ENCODE measurements at regions not wholly inside any gene's neighbourhood (a gene's known extent, or its start where the extent isn't known, plus 50 kb on each side); places are given as distances from the start of the nearest gene placed in this dataset.

DNA sequence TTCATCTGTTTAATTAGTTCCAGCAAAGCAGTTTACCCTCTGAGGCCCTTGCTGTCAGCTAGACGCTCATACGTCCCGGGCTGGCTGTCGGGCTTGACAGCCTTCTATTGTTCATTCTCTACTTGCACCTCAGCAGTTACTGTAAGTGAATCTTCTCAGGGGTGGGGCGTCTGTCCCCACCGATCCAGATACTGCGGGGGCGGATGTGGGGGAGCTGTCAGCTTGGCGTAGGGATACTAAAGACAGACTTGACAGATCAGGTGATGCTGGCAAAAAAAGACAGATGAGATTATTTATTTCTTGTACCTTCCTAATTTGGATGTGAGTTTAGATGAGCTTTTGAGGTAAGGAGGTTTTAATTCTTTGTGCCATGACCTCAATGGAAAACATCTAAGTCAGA, 315.3 kb downstream of the NR2F2 start (continued):
- TF ChIP-seq SMARCC2 (IDR thresholded peaks at IDR 0.05) (no peak), ZNF333 (CRISPR knock-in tag; IDR thresholded peaks at IDR 0.05; ENCODE audit: borderline replicate concordance) (no peak), ARHGAP35 (CRISPR knock-in tag; IDR thresholded peaks at IDR 0.05; ENCODE audit: borderline replicate concordance) (no peak)

- no TSS peak for BruUV-seq (replicated peaks)
- Histone ChIP-seq H4K20me1 (ENCODE audit: insufficient read depth, low read length) (no peaks in the 10 kb centered on the region), H3K4me2 (ENCODE audit: low read depth, low read length) (no peak overlapping the region), H3K9me3 (ENCODE audit: low read length) (no peaks in the 10 kb centered on the region), H3K4me3 (replicated peaks in 1 of 3; ENCODE audit: insufficient read depth in 1 of 3, low read depth in 2 of 3, low read length in 3 of 3) (no peak overlapping the region), H3K27me3 (ENCODE audit: control insufficient read depth in 1 of 2, insufficient read depth in 2 of 2, low read length in 2 of 2) (no peaks in the 10 kb centered on the region), H3K79me2 (ENCODE audit: insufficient read depth, low read length) (no peaks in the 10 kb centered on the region), H3K9ac (ENCODE audit: insufficient read depth, low read depth, low read length) (no peak overlapping the region), H3K4me1 (ENCODE audit: insufficient read depth, low read length) (no peaks in the 10 kb centered on the region), H2AFZ (ENCODE audit: low read length) (no peak overlapping the region), H3K36me3 (replicated peaks in 1 of 2; ENCODE audit: control insufficient read depth in 1 of 2, insufficient read depth in 2 of 2, low read length in 2 of 2) (no peaks in the 10 kb centered on the region), H3K27ac (ENCODE audit: extremely low read length, insufficient read depth, low read length) (no peak overlapping the region)
- ChIA-PET CTCF (ENCODE audit: low intra/inter-chr PET ratio, low total read pairs) (no interaction called here), POLR2A (no interaction called here)
- in situ Hi-C loops (cut with HindIII; ENCODE audit: extremely low pct_ligation_motif_present, low pct_unique_long_range_greater_than_20kb), result no loop called here
- no peak for ATAC-seq
- DNase-seq (ENCODE audit: low spot score), result no peak
- no peak for FAIRE-seq
- no peak for TF ChIP-seq BCL6 (CRISPR knock-in tag; IDR thresholded peaks at IDR 0.05)
- no peak for TF ChIP-seq ZHX2 (IDR thresholded peaks at IDR 0.05; ENCODE audit: low read depth)
- TF ChIP-seq ZHX2 (CRISPR knock-in tag; IDR thresholded peaks at IDR 0.05; ENCODE audit: borderline replicate concordance), result no peak
- TF ChIP-seq KLF13 (CRISPR knock-in tag; IDR thresholded peaks at IDR 0.05), result no peak
- TF ChIP-seq FOXO1 (CRISPR knock-in tag; IDR thresholded peaks at IDR 0.05), result no peak
- TF ChIP-seq NKX3-1 (CRISPR knock-in tag; IDR thresholded peaks at IDR 0.05), result no peak
- TF ChIP-seq ZNF629 (CRISPR knock-in tag; conservative IDR thresholded peaks at IDR 0.05), result no peak
- TF ChIP-seq, protein P1, sequence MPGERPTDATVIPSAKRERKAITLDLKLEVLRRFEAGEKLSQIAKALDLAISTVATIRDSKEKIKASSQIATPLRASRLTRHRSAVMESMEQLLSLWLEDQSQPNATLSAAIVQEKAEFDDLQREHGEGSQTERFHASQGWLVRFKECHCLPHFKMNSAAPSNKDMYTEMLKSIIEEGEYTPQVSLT (CRISPR knock-in tag; IDR thresholded peaks at IDR 0.05; ENCODE audit: borderline replicate concordance, low read depth), result no peak
- no peak for TF ChIP-seq ZNF33B (CRISPR knock-in tag; IDR thresholded peaks at IDR 0.05)
- 5% methylated on average over 9 of the region's 9 CpGs for WGBS (ENCODE audit: low lambda C conversion rate)
- intact Hi-C loops (cut with micrococcal nuclease; ENCODE audit: unreplicated experiment), result no loop called here
Measured at GRCh38 chr15:96648866-96649265, 318.4 kb downstream of the NR2F2 start.

Data from HepG2 (cell line).